H9 (cell line): ENCODE measurements at regions not wholly inside any gene's neighbourhood (a gene's known extent, or its start where the extent isn't known, plus 50 kb on each side); places are given as distances from the start of the nearest gene placed in this dataset.

Experiments
- DNase-seq: peaks from one replicate; pipeline ENCODE4 v3.0.0-alpha.2; 2017
- H2AFZ ChIP-seq: one replicate; pipeline ENCODE4 v1.6.1; 2013; ENCODE audit warnings: mild to moderate bottlenecking, low read length, control low read depth, moderate library complexity
- H2AK5ac ChIP-seq: 2 replicates; pipeline ENCODE4 v1.6.1; 2013; ENCODE audit warnings: low read length, control low read depth, mixed read lengths; ENCODE audit not compliant: insufficient read length
- H2BK120ac ChIP-seq: one replicate; pipeline ENCODE4 v1.6.1; 2013; ENCODE audit warnings: low read depth, mild to moderate bottlenecking, low read length, control low read depth, inconsistent platforms; ENCODE audit not compliant: poor library complexity, severe bottlenecking
- H2BK12ac ChIP-seq: 2 replicates; pipeline ENCODE4 v1.6.1; 2013; ENCODE audit warnings: low read length, control low read depth, mixed read lengths, low read depth; ENCODE audit not compliant: insufficient read length
- H2BK15ac ChIP-seq: 2 replicates; pipeline ENCODE4 v1.6.1; 2013; ENCODE audit warnings: low read depth, low read length, control low read depth
- H2BK20ac ChIP-seq: one replicate; pipeline ENCODE4 v1.6.1; 2013; ENCODE audit warnings: low read depth, mild to moderate bottlenecking, low read length, control low read depth, inconsistent platforms; ENCODE audit not compliant: poor library complexity, severe bottlenecking
- H2BK5ac ChIP-seq: 2 replicates; pipeline ENCODE4 v1.6.1; 2013; ENCODE audit warnings: low read length, control low read depth, mixed read lengths; ENCODE audit not compliant: insufficient read length
- H3K14ac ChIP-seq: 2 replicates; pipeline ENCODE4 v1.6.1; 2013; ENCODE audit warnings: low read length, control low read depth; ENCODE audit not compliant: insufficient read depth
- H3K18ac ChIP-seq: 2 replicates; pipeline ENCODE4 v1.6.1; 2013; ENCODE audit warnings: low read depth, mild to moderate bottlenecking, mixed read lengths, low read length, control low read depth; ENCODE audit not compliant: insufficient read length
- H3K23ac ChIP-seq: 2 replicates; pipeline ENCODE4 v1.6.1; 2013; ENCODE audit warnings: low read length, control low read depth, mixed read lengths, low read depth; ENCODE audit not compliant: insufficient read length
- H3K23me2 ChIP-seq: 2 replicates; pipeline ENCODE4 v1.6.1; 2013; ENCODE audit warnings: low read depth, mild to moderate bottlenecking, mixed read lengths, low read length, control low read depth; ENCODE audit not compliant: insufficient read length, poor library complexity, severe bottlenecking
- H3K27ac ChIP-seq: 2 replicates; pipeline ENCODE4 v1.5.1; 2013; ENCODE audit warnings: low read length, control low read depth, mixed read lengths, low read depth; ENCODE audit not compliant: insufficient read length
- H3K27me3 ChIP-seq: 2 replicates; pipeline ENCODE4 v1.6.1; 2013; ENCODE audit warnings: low read length, control low read depth, inconsistent platforms; ENCODE audit not compliant: insufficient read depth
- H3K4ac ChIP-seq: 2 replicates; pipeline ENCODE4 v1.6.1; 2013; ENCODE audit warnings: low read depth, mild to moderate bottlenecking, control low read depth, inconsistent platforms, low read length, moderate library complexity
- H3K4me1 ChIP-seq: 2 replicates; pipeline ENCODE4 v1.6.1; 2013; ENCODE audit warnings: low read length, control low read depth, inconsistent platforms; ENCODE audit not compliant: insufficient read depth
- H3K4me2 ChIP-seq: 2 replicates; pipeline ENCODE4 v1.6.1; 2013; ENCODE audit warnings: low read length, control low read depth, mixed read lengths; ENCODE audit not compliant: insufficient read length, insufficient read depth
- H3K56ac ChIP-seq: 2 replicates; pipeline ENCODE4 v1.6.1; 2013; ENCODE audit warnings: low read depth, mild to moderate bottlenecking, mixed read lengths, low read length, control low read depth; ENCODE audit not compliant: insufficient read length
- H3K79me1 ChIP-seq: 2 replicates; pipeline ENCODE4 v1.6.1; 2013; ENCODE audit warnings: low read depth, mild to moderate bottlenecking, moderate library complexity, low read length, control low read depth, inconsistent platforms; ENCODE audit not compliant: insufficient read depth, poor library complexity, severe bottlenecking
- H3K79me2 ChIP-seq: 2 replicates; pipeline ENCODE4 v1.6.1; 2013; ENCODE audit warnings: low read length, control low read depth, inconsistent platforms; ENCODE audit not compliant: insufficient read depth
- H3K9ac ChIP-seq: 2 replicates; pipeline ENCODE4 v1.6.1; 2013; ENCODE audit warnings: low read length, control low read depth, mixed read lengths; ENCODE audit not compliant: insufficient read length; ENCODE audit errors: extremely low read depth
- H3K9me3 ChIP-seq: one replicate; pipeline ENCODE4 v1.6.1; 2013; ENCODE audit warnings: low read depth, low read length, inconsistent platforms; ENCODE audit not compliant: control insufficient read depth
- H3T11ph ChIP-seq: one replicate; pipeline ENCODE4 v1.6.1; 2013; ENCODE audit warnings: mild to moderate bottlenecking, low read length, control low read depth, inconsistent platforms
- H4K20me1 ChIP-seq: one replicate; pipeline ENCODE4 v1.6.1; 2013; ENCODE audit not compliant: control insufficient read depth, insufficient read length, insufficient read depth
- H4K5ac ChIP-seq: 2 replicates; pipeline ENCODE4 v1.6.1; 2013; ENCODE audit warnings: low read depth, mild to moderate bottlenecking, mixed read lengths, low read length, control low read depth; ENCODE audit not compliant: insufficient read length
- H4K8ac ChIP-seq: replicated peaks from 2 replicates; pipeline ENCODE4 v1.6.1; 2013; ENCODE audit warnings: low read length, control low read depth, mixed read lengths, low read depth; ENCODE audit not compliant: insufficient read length
- H4K91ac ChIP-seq: 2 replicates; pipeline ENCODE4 v1.6.1; 2013; ENCODE audit warnings: low read depth, mild to moderate bottlenecking, moderate library complexity, mixed read lengths, low read length, control low read depth; ENCODE audit not compliant: insufficient read length
- H3K27ac Mint-ChIP-seq, 3 experiments: 2 replicates in 2 of 3; 3 replicates in 1 of 3; pipeline ENCODE4 v1.8.0; 2020 to 2021; ENCODE audit warnings: mixed read lengths in 3 of 3, mild to moderate bottlenecking in 1 of 3, moderate library complexity in 1 of 3
- H3K27me3 Mint-ChIP-seq: 2 replicates; pipeline ENCODE4 v1.8.0; 2021; ENCODE audit warnings: low read depth, mild to moderate bottlenecking, moderate library complexity, mixed read lengths
- H3K36me3 Mint-ChIP-seq, 3 experiments: 2 replicates in 2 of 3; 3 replicates in 1 of 3; pipeline ENCODE4 v1.8.0; 2020 to 2021; ENCODE audit warnings: low read depth in 3 of 3, mixed read lengths in 3 of 3; ENCODE audit not compliant: insufficient read depth in 1 of 3
- H3K4me1 Mint-ChIP-seq, 2 experiments: 2 replicates each; pipeline ENCODE4 v1.8.0; 2020; ENCODE audit warnings: mixed read lengths in 2 of 2
- H3K4me3 Mint-ChIP-seq, 2 experiments: 2 replicates in 1 of 2; 3 replicates in 1 of 2; pipeline ENCODE4 v1.8.0; 2020 to 2021; ENCODE audit warnings: mild to moderate bottlenecking in 2 of 2, mixed read lengths in 2 of 2, moderate library complexity in 1 of 2
- H3K9me3 Mint-ChIP-seq, 2 experiments: 2 replicates in 1 of 2; 3 replicates in 1 of 2; pipeline ENCODE4 v1.8.0; 2020; ENCODE audit warnings: mild to moderate bottlenecking in 2 of 2, mixed read lengths in 2 of 2, moderate library complexity in 1 of 2
- WGBS: extraction: QIAGEN DNeasy Blood & Tissue Kit; methylation state at CpG from one replicate; pipeline ENCODE4 v1.1.7; 2013; ENCODE audit warnings: missing lambda C conversion rate, low lambda C conversion rate, mixed read lengths; ENCODE audit not compliant: insufficient read length; ENCODE audit errors: extremely low coverage; 5-methylcytosine and 5-hydroxymethylcytosine counted together
- TF ChIP-seq, protein P1 (sequence below): fragments of 200-600 bp; sonication (generic); conservative IDR thresholded peaks from 3 replicates; pipeline ENCODE4 v1.8.0; 2021; ENCODE audit warnings: antibody characterized with exemption, mild to moderate bottlenecking

DNA sequence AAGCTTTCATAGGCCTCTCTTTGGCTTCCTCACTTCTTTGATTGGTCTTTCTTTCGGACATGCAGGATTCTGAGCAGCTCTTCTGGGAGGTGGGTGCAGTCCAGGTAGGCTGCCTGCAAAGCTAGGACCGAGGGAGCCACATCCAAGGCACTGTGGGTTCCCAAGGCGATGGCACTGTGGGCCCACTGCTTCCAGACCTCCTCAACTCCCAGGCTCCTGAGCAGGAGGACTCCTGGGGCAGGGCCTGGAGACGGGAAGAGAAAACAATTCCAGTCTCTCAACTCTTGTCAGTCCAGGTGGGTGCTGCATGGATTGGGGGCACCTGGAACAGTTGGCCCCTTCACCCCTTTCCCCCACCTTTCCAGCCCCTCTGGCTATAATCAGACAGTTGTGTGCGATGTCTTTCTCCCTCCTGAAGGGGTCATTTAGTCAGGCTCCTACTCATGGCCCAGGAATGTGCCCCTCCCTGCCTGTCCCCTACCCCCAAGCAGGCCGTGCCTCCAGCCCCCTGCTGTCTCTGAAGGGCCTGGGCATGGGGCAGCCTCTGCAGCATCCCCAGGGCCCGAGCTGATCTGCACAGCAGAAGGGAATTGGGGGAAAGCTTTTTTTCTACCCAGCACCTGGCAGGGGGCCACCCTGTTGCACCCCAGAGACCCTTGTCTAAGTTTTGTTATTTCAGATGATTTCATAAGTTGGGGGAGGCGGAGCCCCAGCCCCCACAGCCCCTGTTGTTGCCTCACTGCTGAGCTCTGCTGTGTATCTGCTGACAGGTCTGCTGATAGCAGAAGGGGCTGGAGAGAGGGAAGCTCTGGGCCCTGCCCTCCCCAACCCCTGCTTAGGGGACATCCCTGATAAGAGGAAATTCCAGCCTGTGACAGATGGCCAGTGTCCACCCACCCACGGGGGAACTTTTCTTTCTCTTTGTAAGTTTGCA lies 330.3 kb downstream of the SEC14L1 start:
- peaks cover 24% of the 10 kb centered on the region; the same call in 1 of the 2 replicates for H3K79me2 ChIP-seq
- H3K27me3 ChIP-seq = no peaks in the 10 kb centered on the region
- H2BK20ac ChIP-seq = no peak overlapping the region
- peaks cover 9% of the 10 kb centered on the region for H3K79me1 ChIP-seq
- DNase-seq = peak; percentile 86
- no peak overlapping the region for H4K5ac ChIP-seq
- no peak overlapping the region for H2BK120ac ChIP-seq
- H3K4me1 ChIP-seq = peaks cover 30% of the 10 kb centered on the region
- H3K18ac ChIP-seq = no peak overlapping the region
- no peak overlapping the region for H3K9ac ChIP-seq
- H3K56ac ChIP-seq = no peak overlapping the region
- H2AFZ ChIP-seq = no peak overlapping the region
- H2BK12ac ChIP-seq = no peak overlapping the region
- no peak overlapping the region for H2AK5ac ChIP-seq
- H3K9me3 ChIP-seq = no peaks in the 10 kb centered on the region
- H4K8ac ChIP-seq = no peak overlapping the region
- H3T11ph ChIP-seq = no peak overlapping the region
- no peaks in the 10 kb centered on the region for H3K27me3 Mint-ChIP-seq
- H3K23me2 ChIP-seq = no peaks in the 10 kb centered on the region
- no peak overlapping the region for H3K14ac ChIP-seq
- no peaks in the 10 kb centered on the region for H4K20me1 ChIP-seq
- peak overlapping the region; percentile 13 for H3K4me2 ChIP-seq
- peak overlapping the region; percentile 95 to 99 (median 97) for H3K27ac Mint-ChIP-seq
- H3K9me3 Mint-ChIP-seq = no peaks in the 10 kb centered on the region; a peak in 2 of 5 replicates
- no peak overlapping the region for H2BK5ac ChIP-seq
- H3K4me1 Mint-ChIP-seq = peaks cover 81 to 94% of the 10 kb centered on the region in 2 experiments
- no CpG with 5 or more reads among the region's 9 CpGs for WGBS
- H2BK15ac ChIP-seq = no peak overlapping the region
- H3K27ac ChIP-seq = peak overlapping the region; percentile 76
- H3K4me3 Mint-ChIP-seq = peak overlapping the region in 1 of 2 experiments; percentile 35; a peak in 3 of 5 replicates
- H4K91ac ChIP-seq = no peak overlapping the region
- no peak overlapping the region for H3K23ac ChIP-seq
- peaks cover 17 to 33% (median 32%) of the 10 kb centered on the region in 3 experiments for H3K36me3 Mint-ChIP-seq
- no peak overlapping the region for H3K4ac ChIP-seq
- TF ChIP-seq, protein P1, sequence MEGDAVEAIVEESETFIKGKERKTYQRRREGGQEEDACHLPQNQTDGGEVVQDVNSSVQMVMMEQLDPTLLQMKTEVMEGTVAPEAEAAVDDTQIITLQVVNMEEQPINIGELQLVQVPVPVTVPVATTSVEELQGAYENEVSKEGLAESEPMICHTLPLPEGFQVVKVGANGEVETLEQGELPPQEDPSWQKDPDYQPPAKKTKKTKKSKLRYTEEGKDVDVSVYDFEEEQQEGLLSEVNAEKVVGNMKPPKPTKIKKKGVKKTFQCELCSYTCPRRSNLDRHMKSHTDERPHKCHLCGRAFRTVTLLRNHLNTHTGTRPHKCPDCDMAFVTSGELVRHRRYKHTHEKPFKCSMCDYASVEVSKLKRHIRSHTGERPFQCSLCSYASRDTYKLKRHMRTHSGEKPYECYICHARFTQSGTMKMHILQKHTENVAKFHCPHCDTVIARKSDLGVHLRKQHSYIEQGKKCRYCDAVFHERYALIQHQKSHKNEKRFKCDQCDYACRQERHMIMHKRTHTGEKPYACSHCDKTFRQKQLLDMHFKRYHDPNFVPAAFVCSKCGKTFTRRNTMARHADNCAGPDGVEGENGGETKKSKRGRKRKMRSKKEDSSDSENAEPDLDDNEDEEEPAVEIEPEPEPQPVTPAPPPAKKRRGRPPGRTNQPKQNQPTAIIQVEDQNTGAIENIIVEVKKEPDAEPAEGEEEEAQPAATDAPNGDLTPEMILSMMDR = peak; percentile 28; the same call in 1 of the 3 replicates
